ENCODE measurements at regions not wholly inside any gene's neighbourhood (a gene's known extent, or its start where the extent isn't known, plus 50 kb on each side); places are given as distances from the start of the nearest gene placed in this dataset.
"Not testable (repeated sequence)": the region's sequence is repeated elsewhere in the genome, so short reads cannot be mapped to it uniquely, and the experiment has no call there.

DNA sequence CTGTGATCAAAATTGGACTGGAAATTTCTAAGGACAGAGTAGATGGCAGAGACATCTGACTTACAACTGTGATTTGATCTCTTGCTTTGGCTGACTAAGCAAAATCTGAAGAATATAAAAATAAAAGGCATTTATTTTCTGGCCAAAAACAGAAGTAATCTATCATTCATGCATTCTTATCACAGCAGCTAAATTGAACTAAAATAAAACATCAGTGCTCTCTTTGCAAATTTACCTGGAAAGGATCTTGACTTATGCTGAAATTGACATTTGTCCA lies 81.4 kb upstream of the ZNF678 start:
- Histone ChIP-seq H3K9ac (no peak overlapping the region), H2AFZ (ENCODE audit: low read depth) (no peak overlapping the region), H3K27ac (ENCODE audit: low read depth in 2 of 2, low read length in 1 of 2) (no peak overlapping the region), H3K27me3 (ENCODE audit: insufficient read depth) (no peaks in the 10 kb centered on the region), H4K20me1 (ENCODE audit: insufficient read depth) (no peaks in the 10 kb centered on the region), H3K4me3 (ENCODE audit: low read depth in 2 of 2, low read length in 1 of 2) (no peak overlapping the region), H3K4me2 (no peak overlapping the region), H3K79me2 (ENCODE audit: insufficient read depth) (no peaks in the 10 kb centered on the region), H3K9me2 (no peaks in the 10 kb centered on the region), H3K36me3 (replicated peaks in 1 of 2; ENCODE audit: control insufficient read depth in 1 of 2, insufficient read depth in 2 of 2, low read length in 1 of 2) (no peaks in the 10 kb centered on the region), H3K4me1 (ENCODE audit: control insufficient read depth in 1 of 2, insufficient read depth in 2 of 2, low read depth in 1 of 2, low read length in 1 of 2) (no peaks in the 10 kb centered on the region), H3K9me3 (no peaks in the 10 kb centered on the region), H3F3A (replicated peaks; ENCODE audit: insufficient read depth) (no peaks in the 10 kb centered on the region)
- ChIA-PET CTCF (interaction anchor here (0.9 to 3.0 kb wide), 14 partner anchors 9 to 470 kb away, joined by 3 to 21 read pairs (median 4); partner anchors contain the start of genes WNT9A and ZNF678), POLR2A (no interaction called here)
- DNase-seq, result no peak
- TF ChIP-seq RFX5 (IDR thresholded peaks at IDR 0.05; ENCODE audit: low read length) (no peak), TCF12 (IDR thresholded peaks at IDR 0.05) (no peak), RAD21 (IDR thresholded peaks at IDR 0.05; ENCODE audit: low read length) (no peak), SIN3A (IDR thresholded peaks at IDR 0.05; ENCODE audit: borderline replicate concordance, low read depth, low read length) (no peak), RCOR1 (IDR thresholded peaks at IDR 0.05; ENCODE audit: low read length) (no peak), NRF1 (IDR thresholded peaks at IDR 0.05; ENCODE audit: low read depth, low read length) (no peak), FOXM1 (IDR thresholded peaks at IDR 0.05; ENCODE audit: low read depth) (no peak), EZH2phosphoT487 (IDR thresholded peaks at IDR 0.05; ENCODE audit: borderline replicate concordance, low read depth) (no peak), MXI1 (IDR thresholded peaks at IDR 0.05; ENCODE audit: low read depth, low read length) (no peak), NFIC (IDR thresholded peaks at IDR 0.05; ENCODE audit: borderline replicate concordance) (no peak), FOXJ3 (CRISPR knock-in tag; IDR thresholded peaks at IDR 0.05) (no peak)
- TF ChIP-seq, protein P1, sequence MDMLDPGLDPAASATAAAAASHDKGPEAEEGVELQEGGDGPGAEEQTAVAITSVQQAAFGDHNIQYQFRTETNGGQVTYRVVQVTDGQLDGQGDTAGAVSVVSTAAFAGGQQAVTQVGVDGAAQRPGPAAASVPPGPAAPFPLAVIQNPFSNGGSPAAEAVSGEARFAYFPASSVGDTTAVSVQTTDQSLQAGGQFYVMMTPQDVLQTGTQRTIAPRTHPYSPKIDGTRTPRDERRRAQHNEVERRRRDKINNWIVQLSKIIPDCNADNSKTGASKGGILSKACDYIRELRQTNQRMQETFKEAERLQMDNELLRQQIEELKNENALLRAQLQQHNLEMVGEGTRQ (IDR thresholded peaks at IDR 0.05; ENCODE audit: borderline replicate concordance, low read depth, low read length), result no peak
- TF ChIP-seq, protein P2, sequence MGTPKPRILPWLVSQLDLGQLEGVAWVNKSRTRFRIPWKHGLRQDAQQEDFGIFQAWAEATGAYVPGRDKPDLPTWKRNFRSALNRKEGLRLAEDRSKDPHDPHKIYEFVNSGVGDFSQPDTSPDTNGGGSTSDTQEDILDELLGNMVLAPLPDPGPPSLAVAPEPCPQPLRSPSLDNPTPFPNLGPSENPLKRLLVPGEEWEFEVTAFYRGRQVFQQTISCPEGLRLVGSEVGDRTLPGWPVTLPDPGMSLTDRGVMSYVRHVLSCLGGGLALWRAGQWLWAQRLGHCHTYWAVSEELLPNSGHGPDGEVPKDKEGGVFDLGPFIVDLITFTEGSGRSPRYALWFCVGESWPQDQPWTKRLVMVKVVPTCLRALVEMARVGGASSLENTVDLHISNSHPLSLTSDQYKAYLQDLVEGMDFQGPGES (IDR thresholded peaks at IDR 0.05; ENCODE audit: low read depth, low read length), result no peak

DNA sequence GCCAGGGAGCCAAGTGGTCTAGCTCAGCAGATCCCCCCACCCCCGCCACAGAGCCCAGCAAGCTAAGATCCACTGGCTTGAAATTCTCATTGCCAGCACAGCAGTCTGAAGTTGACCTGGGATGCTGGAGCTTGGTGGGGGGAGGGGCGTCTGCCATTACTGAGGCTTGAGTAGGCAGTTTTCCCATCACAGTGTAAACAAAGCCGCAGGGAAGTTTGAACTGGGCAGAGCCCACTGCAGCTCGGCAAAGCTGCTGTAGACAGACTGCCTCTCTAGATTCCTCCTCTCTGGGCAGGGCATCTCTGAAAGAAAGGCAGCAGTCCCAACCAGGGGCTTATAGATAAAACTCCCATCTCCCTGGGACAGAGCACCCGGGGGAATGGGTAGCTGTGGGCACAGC lies 89.3 kb upstream of the ZNF678 start:
- WGBS (ENCODE audit: low lambda C conversion rate), result 14% methylated on average over 4 of the region's 5 CpGs

More for the DNA sequence above, 89.3 kb upstream of the ZNF678 start:
- H3K9me2 ChIP-seq; H4K20me1 ChIP-seq (ENCODE audit: insufficient read depth); H3K4me2 ChIP-seq; H3K27ac ChIP-seq (ENCODE audit: low read depth in 2 of 2, low read length in 1 of 2); H3K4me3 ChIP-seq (ENCODE audit: low read depth in 2 of 2, low read length in 1 of 2); H3K9me3 ChIP-seq; H3K27me3 ChIP-seq (ENCODE audit: insufficient read depth); POLR2A ChIA-PET; H3F3A ChIP-seq (replicated peaks; ENCODE audit: insufficient read depth); H2AFZ ChIP-seq (ENCODE audit: low read depth); H3K9ac ChIP-seq; H3K4me1 ChIP-seq (ENCODE audit: control insufficient read depth in 1 of 2, insufficient read depth in 2 of 2, low read depth in 1 of 2, low read length in 1 of 2); DNase-seq; H3K36me3 ChIP-seq (replicated peaks in 1 of 2; ENCODE audit: control insufficient read depth in 1 of 2, insufficient read depth in 2 of 2, low read length in 1 of 2); H3K79me2 ChIP-seq (ENCODE audit: insufficient read depth): not testable (repeated sequence)
- CTCF ChIA-PET, result interaction anchor here (1.4 to 2.2 kb wide), 2 partner anchors 8 to 14 kb away, joined by 3 to 7 read pairs; no protein-coding TSS in a partner anchor
